ENCODE measurements at regions not wholly inside any gene's neighbourhood (a gene's known extent, or its start where the extent isn't known, plus 50 kb on each side); places are given as distances from the start of the nearest gene placed in this dataset.

DNA sequence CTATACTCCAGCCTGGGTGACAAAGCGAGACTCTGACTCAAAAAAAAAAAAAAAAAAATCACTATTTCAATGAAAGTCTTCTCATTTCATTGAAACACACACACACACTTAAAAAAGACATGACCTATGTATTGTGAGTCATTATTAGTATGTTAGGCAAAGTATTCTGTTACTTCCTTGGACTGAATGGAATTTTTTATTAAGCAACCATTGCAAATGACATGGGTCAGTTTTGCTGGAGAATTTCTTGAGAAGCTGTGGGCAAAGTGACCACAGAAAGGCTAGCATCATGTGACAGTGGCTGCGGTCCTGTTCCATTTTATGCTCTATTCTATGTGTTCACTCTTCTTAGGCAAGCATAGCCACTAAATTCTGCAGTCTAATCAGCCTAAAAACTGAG is 695.7 kb downstream of the TDRD15 start (continued):
- TF ChIP-seq, protein P1, sequence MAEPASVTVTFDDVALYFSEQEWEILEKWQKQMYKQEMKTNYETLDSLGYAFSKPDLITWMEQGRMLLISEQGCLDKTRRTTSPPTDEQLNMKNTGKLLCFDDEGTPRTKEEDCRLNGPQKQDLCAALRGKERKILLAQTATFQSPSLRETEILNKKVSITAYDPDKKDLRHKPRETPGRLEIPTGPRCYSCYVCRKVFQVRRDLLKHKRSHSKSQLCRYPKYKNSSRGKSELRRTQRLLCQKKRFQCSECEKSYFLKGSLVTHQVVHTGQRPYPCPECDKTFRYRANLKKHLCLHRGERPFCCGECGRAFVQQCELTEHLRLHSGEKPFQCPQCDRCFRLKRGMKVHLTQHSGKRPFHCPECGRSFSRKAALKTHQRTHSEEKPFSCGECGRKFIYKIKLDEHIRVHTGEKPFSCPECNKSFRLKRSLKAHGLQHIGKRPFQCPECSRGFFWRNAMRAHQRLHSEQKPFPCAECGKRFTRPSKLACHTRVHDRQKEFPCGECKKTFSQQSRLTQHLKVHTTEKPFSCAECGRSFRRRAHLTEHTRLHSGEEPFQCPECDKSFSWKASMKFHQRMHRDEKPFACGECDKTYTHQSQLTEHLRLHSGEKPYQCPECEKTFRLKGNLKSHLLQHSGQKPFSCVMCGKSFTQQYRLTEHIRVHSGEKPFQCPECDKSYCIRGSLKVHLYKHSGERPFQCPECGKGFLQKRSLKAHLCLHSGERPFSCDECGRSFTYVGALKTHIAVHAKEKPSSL (CRISPR knock-in tag; conservative IDR thresholded peaks at IDR 0.05), result no peak

DNA sequence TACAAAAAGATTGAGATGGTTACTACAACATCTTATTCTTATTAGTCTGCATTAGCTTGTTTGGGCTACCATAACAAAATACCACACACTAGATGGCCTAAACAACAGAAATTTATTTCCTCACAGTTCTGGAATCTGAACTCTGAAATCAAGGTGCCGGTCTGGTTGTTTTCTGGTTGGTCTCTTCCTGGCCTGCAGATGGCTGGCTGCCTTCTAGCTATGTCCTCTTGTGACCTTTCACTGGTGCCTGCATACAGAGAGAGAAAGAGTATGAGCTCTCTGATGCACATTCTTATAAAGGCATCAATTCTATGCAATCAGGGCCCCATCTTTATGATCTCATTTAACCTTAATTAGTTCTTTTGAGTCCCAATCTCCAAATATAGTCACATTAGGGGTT is 696.5 kb downstream of the TDRD15 start:
- H3K4me1 Mint-ChIP-seq, result peaks cover 33% of the 10 kb centered on the region
- no peak for ATAC-seq
- 0 out of 2 replicates have a peak overlapping the region, but pooled peaks have one; percentile 27 for H3K27ac Mint-ChIP-seq
- H3K27me3 Mint-ChIP-seq (ENCODE audit: low read depth), result no peaks in the 10 kb centered on the region
- DNase-seq (ENCODE audit: low spot score), result no peak
- no peak overlapping the region for H3K4me3 Mint-ChIP-seq
- CTCF ChIA-PET, result no interaction called here
- H3K9me3 Mint-ChIP-seq, result peaks cover 4% of the 10 kb centered on the region
- H3K36me3 Mint-ChIP-seq, result no peaks in the 10 kb centered on the region
- POLR2A ChIA-PET, result no interaction called here
- TF ChIP-seq, protein P2, sequence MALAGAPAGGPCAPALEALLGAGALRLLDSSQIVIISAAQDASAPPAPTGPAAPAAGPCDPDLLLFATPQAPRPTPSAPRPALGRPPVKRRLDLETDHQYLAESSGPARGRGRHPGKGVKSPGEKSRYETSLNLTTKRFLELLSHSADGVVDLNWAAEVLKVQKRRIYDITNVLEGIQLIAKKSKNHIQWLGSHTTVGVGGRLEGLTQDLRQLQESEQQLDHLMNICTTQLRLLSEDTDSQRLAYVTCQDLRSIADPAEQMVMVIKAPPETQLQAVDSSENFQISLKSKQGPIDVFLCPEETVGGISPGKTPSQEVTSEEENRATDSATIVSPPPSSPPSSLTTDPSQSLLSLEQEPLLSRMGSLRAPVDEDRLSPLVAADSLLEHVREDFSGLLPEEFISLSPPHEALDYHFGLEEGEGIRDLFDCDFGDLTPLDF (CRISPR knock-in tag; IDR thresholded peaks at IDR 0.05), result no peak
- no peak for TF ChIP-seq RORB (CRISPR knock-in tag; IDR thresholded peaks at IDR 0.05)
- no peak for TF ChIP-seq NR3C1 (CRISPR knock-in tag; conservative IDR thresholded peaks at IDR 0.05; ENCODE audit: low read depth)
- TF ChIP-seq, protein P3, sequence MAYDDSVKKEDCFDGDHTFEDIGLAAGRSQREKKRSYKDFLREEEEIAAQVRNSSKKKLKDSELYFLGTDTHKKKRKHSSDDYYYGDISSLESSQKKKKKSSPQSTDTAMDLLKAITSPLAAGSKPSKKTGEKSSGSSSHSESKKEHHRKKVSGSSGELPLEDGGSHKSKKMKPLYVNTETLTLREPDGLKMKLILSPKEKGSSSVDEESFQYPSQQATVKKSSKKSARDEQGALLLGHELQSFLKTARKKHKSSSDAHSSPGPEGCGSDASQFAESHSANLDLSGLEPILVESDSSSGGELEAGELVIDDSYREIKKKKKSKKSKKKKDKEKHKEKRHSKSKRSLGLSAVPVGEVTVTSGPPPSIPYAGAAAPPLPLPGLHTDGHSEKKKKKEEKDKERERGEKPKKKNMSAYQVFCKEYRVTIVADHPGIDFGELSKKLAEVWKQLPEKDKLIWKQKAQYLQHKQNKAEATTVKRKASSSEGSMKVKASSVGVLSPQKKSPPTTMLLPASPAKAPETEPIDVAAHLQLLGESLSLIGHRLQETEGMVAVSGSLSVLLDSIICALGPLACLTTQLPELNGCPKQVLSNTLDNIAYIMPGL (CRISPR knock-in tag; IDR thresholded peaks at IDR 0.05), result no peak
- TF ChIP-seq, protein P4, sequence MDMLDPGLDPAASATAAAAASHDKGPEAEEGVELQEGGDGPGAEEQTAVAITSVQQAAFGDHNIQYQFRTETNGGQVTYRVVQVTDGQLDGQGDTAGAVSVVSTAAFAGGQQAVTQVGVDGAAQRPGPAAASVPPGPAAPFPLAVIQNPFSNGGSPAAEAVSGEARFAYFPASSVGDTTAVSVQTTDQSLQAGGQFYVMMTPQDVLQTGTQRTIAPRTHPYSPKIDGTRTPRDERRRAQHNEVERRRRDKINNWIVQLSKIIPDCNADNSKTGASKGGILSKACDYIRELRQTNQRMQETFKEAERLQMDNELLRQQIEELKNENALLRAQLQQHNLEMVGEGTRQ (CRISPR knock-in tag; IDR thresholded peaks at IDR 0.05), result no peak
- TF ChIP-seq CREB1 (CRISPR knock-in tag; IDR thresholded peaks at IDR 0.05), result no peak
- TF ChIP-seq, protein P5, sequence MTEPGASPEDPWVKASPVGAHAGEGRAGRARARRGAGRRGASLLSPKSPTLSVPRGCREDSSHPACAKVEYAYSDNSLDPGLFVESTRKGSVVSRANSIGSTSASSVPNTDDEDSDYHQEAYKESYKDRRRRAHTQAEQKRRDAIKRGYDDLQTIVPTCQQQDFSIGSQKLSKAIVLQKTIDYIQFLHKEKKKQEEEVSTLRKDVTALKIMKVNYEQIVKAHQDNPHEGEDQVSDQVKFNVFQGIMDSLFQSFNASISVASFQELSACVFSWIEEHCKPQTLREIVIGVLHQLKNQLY (CRISPR knock-in tag; IDR thresholded peaks at IDR 0.05), result no peak
- no peak for TF ChIP-seq MXD4 (CRISPR knock-in tag; IDR thresholded peaks at IDR 0.05; ENCODE audit: borderline replicate concordance)

GRCh38 chr2:21821672-21822227 is 698.0 kb downstream of the TDRD15 start:
- peak overlapping the region; percentile 82; the same call in 1 of the 2 replicates for H3K27ac Mint-ChIP-seq
- H3K4me3 Mint-ChIP-seq, result no peak overlapping the region
- no peak; the same call in 1 of the 2 replicates for ATAC-seq
- H3K9me3 Mint-ChIP-seq, result peaks cover 4% of the 10 kb centered on the region
- H3K27me3 Mint-ChIP-seq (ENCODE audit: low read depth), result no peaks in the 10 kb centered on the region
- no peak for DNase-seq (ENCODE audit: low spot score)
- no peaks in the 10 kb centered on the region for H3K36me3 Mint-ChIP-seq
- POLR2A ChIA-PET, result no interaction called here
- H3K4me1 Mint-ChIP-seq, result peaks cover 33% of the 10 kb centered on the region
- CTCF ChIA-PET, result interaction anchor here (0.6 kb wide), 1 partner anchor 626 kb away, joined by 5 read pairs; no protein-coding TSS in a partner anchor
- TF ChIP-seq ZBTB21 (CRISPR knock-in tag; IDR thresholded peaks at IDR 0.05; ENCODE audit: borderline replicate concordance), result no peak
- no peak for TF ChIP-seq ELF4 (CRISPR knock-in tag; IDR thresholded peaks at IDR 0.05; ENCODE audit: low read depth)
- no peak for TF ChIP-seq TCF7 (CRISPR knock-in tag; IDR thresholded peaks at IDR 0.05; ENCODE audit: low read depth)
- no peak for TF ChIP-seq PRRX2 (CRISPR knock-in tag; IDR thresholded peaks at IDR 0.05)
- TF ChIP-seq ZNF671 (CRISPR knock-in tag; IDR thresholded peaks at IDR 0.05), result no peak
- TF ChIP-seq JAZF1 (CRISPR knock-in tag; IDR thresholded peaks at IDR 0.05), result no peak
- no peak for TF ChIP-seq ZBTB43 (CRISPR knock-in tag; IDR thresholded peaks at IDR 0.05)
- TF ChIP-seq CTCF (IDR thresholded peaks at IDR 0.05), result no peak
- TF ChIP-seq ZNF416 (CRISPR knock-in tag; IDR thresholded peaks at IDR 0.05), result no peak
- TF ChIP-seq EMX1 (CRISPR knock-in tag; IDR thresholded peaks at IDR 0.05), result no peak
- no peak for TF ChIP-seq MYBL2 (CRISPR knock-in tag; IDR thresholded peaks at IDR 0.05)
- TF ChIP-seq ZNF423 (CRISPR knock-in tag; IDR thresholded peaks at IDR 0.05), result no peak
- TF ChIP-seq, protein P6, sequence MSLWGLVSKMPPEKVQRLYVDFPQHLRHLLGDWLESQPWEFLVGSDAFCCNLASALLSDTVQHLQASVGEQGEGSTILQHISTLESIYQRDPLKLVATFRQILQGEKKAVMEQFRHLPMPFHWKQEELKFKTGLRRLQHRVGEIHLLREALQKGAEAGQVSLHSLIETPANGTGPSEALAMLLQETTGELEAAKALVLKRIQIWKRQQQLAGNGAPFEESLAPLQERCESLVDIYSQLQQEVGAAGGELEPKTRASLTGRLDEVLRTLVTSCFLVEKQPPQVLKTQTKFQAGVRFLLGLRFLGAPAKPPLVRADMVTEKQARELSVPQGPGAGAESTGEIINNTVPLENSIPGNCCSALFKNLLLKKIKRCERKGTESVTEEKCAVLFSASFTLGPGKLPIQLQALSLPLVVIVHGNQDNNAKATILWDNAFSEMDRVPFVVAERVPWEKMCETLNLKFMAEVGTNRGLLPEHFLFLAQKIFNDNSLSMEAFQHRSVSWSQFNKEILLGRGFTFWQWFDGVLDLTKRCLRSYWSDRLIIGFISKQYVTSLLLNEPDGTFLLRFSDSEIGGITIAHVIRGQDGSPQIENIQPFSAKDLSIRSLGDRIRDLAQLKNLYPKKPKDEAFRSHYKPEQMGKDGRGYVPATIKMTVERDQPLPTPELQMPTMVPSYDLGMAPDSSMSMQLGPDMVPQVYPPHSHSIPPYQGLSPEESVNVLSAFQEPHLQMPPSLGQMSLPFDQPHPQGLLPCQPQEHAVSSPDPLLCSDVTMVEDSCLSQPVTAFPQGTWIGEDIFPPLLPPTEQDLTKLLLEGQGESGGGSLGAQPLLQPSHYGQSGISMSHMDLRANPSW (CRISPR knock-in tag; conservative IDR thresholded peaks at IDR 0.05; ENCODE audit: low read depth), result no peak

Measured in WTC11 (cell line).